ENCODE measurements at regions not wholly inside any gene's neighbourhood (a gene's known extent, or its start where the extent isn't known, plus 50 kb on each side); places are given as distances from the start of the nearest gene placed in this dataset.

DNA sequence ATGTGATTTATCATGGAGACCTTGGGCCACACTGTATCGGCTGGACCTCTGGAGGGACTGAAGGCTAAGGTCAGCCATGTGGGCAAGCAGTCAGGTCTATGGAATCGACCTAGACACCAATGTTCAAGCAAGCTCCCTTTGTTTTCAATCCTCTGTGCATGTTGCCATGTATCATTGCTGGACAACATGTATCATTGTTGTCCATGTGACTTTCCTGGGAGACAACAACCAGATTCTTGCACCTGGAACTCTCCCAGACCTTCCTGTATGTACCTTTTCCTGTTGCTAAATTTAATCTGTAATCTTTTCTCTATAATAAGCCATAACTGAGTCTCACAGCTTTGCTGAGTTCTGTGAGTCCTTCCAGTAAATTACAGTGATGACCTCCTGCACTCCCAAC lies 329.4 kb upstream of the BOD1L1 start:
- Mint-ChIP-seq H3K4me3 (no peak overlapping the region), H3K27me3 (no peaks in the 10 kb centered on the region), H3K27ac (no peak overlapping the region), H3K4me1 (ENCODE audit: low read depth in 2 of 2) (no peaks in the 10 kb centered on the region), H3K9me3 (no peaks in the 10 kb centered on the region), H3K36me3 (no peaks in the 10 kb centered on the region)
- ATAC-seq (no peak), DNase-seq (ENCODE audit: low spot score) (no peak)

DNA sequence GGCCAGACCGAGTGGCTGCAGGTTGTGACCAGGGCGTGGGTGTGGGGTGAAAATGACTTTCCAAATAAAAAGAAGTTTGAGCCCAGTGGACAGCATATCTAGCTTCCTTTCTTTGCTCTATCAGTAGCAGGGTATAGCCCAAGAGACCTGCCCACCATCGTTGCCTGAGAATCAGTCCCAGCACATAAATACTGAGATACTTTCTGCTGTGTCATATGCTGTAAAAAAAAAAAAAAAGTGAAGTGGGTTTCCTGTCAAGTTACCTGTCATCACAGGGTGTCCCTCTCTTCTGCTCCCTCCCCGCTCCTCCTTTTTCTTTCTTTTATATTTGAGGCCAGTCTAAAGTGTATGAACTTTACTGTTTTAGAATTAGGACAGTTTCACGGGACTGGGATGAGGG lies 330.3 kb upstream of the BOD1L1 start:
- Mint-ChIP-seq H3K4me1 (ENCODE audit: low read depth in 2 of 2) (no peaks in the 10 kb centered on the region), H3K36me3 (no peaks in the 10 kb centered on the region), H3K4me3 (no peak overlapping the region), H3K27me3 (no peaks in the 10 kb centered on the region), H3K9me3 (no peaks in the 10 kb centered on the region), H3K27ac (no peak overlapping the region)
- DNase-seq (ENCODE audit: low spot score): no peak
- ATAC-seq: no peak

- DNase-seq (ENCODE audit: low spot score) (no peak), ATAC-seq (no peak)
- Mint-ChIP-seq H3K4me3 (no peak overlapping the region), H3K27me3 (no peaks in the 10 kb centered on the region), H3K4me1 (ENCODE audit: low read depth in 2 of 2) (no peaks in the 10 kb centered on the region), H3K36me3 (no peaks in the 10 kb centered on the region), H3K27ac (no peak overlapping the region), H3K9me3 (no peaks in the 10 kb centered on the region)
Measured at GRCh38 chr4:13963601-13964000, 336.1 kb upstream of the BOD1L1 start.

GRCh38 chr4:13966231-13967195 lies 339.0 kb upstream of the BOD1L1 start:
- DNase-seq (ENCODE audit: low spot score): no peak
- no peak overlapping the region for H3K27ac Mint-ChIP-seq
- H3K4me3 Mint-ChIP-seq: no peak overlapping the region
- H3K36me3 Mint-ChIP-seq: no peaks in the 10 kb centered on the region
- no peaks in the 10 kb centered on the region for H3K4me1 Mint-ChIP-seq (ENCODE audit: low read depth in 2 of 2)
- no peaks in the 10 kb centered on the region for H3K27me3 Mint-ChIP-seq
- no peaks in the 10 kb centered on the region for H3K9me3 Mint-ChIP-seq
- ATAC-seq: peak in 1 of 2 donors; percentile 44

DNA sequence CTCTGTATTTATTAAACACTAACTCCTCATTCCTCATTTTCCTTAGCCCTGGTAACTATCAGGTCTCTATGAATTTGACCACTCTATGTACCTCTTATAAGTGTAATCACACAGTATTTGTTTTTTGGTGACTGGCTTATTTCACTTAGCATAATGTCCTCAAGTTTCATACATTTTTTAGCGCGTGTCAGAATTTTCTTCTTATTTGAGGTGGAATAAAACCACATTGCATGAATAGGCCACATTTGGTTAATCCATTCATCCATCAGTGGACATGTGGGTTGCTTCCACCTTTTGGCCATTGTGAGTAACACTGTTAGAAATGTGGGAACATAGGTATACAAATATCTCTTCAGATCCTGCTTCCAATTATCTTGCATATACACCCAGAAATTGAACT lies 341.2 kb upstream of the BOD1L1 start:
- DNase-seq (ENCODE audit: low spot score): no peak
- H3K36me3 Mint-ChIP-seq: no peaks in the 10 kb centered on the region
- no peak for ATAC-seq
- no peaks in the 10 kb centered on the region for H3K27me3 Mint-ChIP-seq
- no peak overlapping the region for H3K4me3 Mint-ChIP-seq
- H3K27ac Mint-ChIP-seq: no peak overlapping the region
- no peaks in the 10 kb centered on the region for H3K4me1 Mint-ChIP-seq (ENCODE audit: low read depth in 2 of 2)
- no peaks in the 10 kb centered on the region for H3K9me3 Mint-ChIP-seq

- ATAC-seq: no peak
- DNase-seq (ENCODE audit: low spot score): no peak
- H3K9me3 Mint-ChIP-seq: no peaks in the 10 kb centered on the region
- H3K4me1 Mint-ChIP-seq (ENCODE audit: low read depth in 2 of 2): no peaks in the 10 kb centered on the region
- H3K36me3 Mint-ChIP-seq: no peaks in the 10 kb centered on the region
- H3K27me3 Mint-ChIP-seq: no peaks in the 10 kb centered on the region
- H3K27ac Mint-ChIP-seq: no peak overlapping the region
- no peak overlapping the region for H3K4me3 Mint-ChIP-seq
Measured at GRCh38 chr4:13970349-13970748, 342.8 kb upstream of the BOD1L1 start.

DNA sequence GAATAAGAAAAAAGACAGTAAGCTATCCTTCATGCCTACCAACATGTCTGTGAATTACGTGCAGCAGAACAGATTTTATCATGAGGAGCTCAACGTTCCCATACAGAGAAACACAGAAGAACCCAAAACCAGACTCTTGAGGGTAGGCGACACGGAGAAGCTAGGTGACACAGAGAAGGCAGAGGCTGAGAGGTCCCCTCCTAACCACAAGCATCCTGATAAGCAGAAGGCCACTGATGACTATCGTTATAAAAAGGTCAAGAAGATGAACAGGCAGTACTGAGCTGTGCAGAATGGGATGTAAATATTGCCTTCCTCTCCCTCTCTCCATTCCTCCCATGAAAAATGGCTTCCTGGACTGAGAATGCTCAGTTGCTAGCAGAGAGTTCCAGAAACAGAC lies 350.2 kb upstream of the BOD1L1 start:
- ATAC-seq (peak in 1 of 2 donors; percentile 62), DNase-seq (ENCODE audit: low spot score) (no peak)
- H3K4me3 Mint-ChIP-seq: no peak overlapping the region
- peaks cover 12% of the 10 kb centered on the region for H3K9me3 Mint-ChIP-seq
- peaks cover 0 to 4% of the 10 kb centered on the region in 2 donors for H3K4me1 Mint-ChIP-seq (ENCODE audit: low read depth in 2 of 2)
- H3K36me3 Mint-ChIP-seq: peaks cover 5% of the 10 kb centered on the region
- peaks cover 0 to 2% of the 10 kb centered on the region in 2 donors for H3K27me3 Mint-ChIP-seq
- H3K27ac Mint-ChIP-seq: no peak overlapping the region

GRCh38 chr4:13980317-13981310 lies 353.1 kb upstream of the BOD1L1 start:
- Mint-ChIP-seq H3K4me1 (ENCODE audit: low read depth in 2 of 2) (peaks cover 0 to 4% of the 10 kb centered on the region in 2 donors), H3K36me3 (peaks cover 5% of the 10 kb centered on the region), H3K9me3 (peaks cover 15% of the 10 kb centered on the region), H3K4me3 (no peak overlapping the region), H3K27me3 (peaks cover 0 to 2% of the 10 kb centered on the region in 2 donors), H3K27ac (no peak overlapping the region)
- ATAC-seq: peak in 1 of 2 donors; percentile 67
- no peak for DNase-seq (ENCODE audit: low spot score)

DNA sequence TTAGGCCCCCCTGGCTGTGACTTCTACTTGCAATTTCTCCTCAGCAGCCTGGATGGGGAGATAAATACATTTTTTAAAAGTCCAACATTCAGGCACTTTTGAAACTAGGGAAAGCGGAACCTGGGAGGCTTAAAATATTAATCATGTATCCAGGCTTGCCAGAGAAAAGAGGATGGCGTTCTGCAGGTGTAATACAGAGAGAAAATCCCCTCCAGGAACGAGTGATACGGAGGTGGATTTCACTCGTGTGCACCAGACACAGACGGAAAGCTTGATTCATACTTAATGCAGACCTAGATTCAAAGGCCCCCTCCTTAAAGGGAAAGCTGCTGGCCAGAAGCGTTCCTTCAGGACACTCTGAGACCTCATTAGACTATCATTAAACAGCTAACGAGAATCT lies 354.0 kb upstream of the BOD1L1 start:
- Mint-ChIP-seq H3K36me3 (peaks cover 5% of the 10 kb centered on the region), H3K4me3 (no peak overlapping the region), H3K9me3 (peaks cover 12% of the 10 kb centered on the region), H3K27me3 (peaks cover 0 to 2% of the 10 kb centered on the region in 2 donors), H3K27ac (no peak overlapping the region), H3K4me1 (ENCODE audit: low read depth in 2 of 2) (peaks cover 0 to 4% of the 10 kb centered on the region in 2 donors)
- DNase-seq (ENCODE audit: low spot score) (no peak), ATAC-seq (no peak)

- Mint-ChIP-seq H3K4me3 (no peak overlapping the region), H3K9me3 (peaks cover 10% of the 10 kb centered on the region), H3K36me3 (peaks cover 3% of the 10 kb centered on the region), H3K4me1 (ENCODE audit: low read depth in 2 of 2) (peaks cover 0 to 4% of the 10 kb centered on the region in 2 donors), H3K27ac (no peak overlapping the region), H3K27me3 (peaks cover 0 to 2% of the 10 kb centered on the region in 2 donors)
- DNase-seq (ENCODE audit: low spot score): no peak
- no peak for ATAC-seq
Measured at GRCh38 chr4:13982010-13982409, 354.5 kb upstream of the BOD1L1 start.

GRCh38 chr4:13983189-13983790 lies 355.8 kb upstream of the BOD1L1 start:
- ATAC-seq (no peak), DNase-seq (ENCODE audit: low spot score) (no peak)
- H3K4me1 Mint-ChIP-seq (ENCODE audit: low read depth in 2 of 2): peaks cover 0 to 4% of the 10 kb centered on the region in 2 donors
- H3K9me3 Mint-ChIP-seq: peaks cover 6% of the 10 kb centered on the region
- no peaks in the 10 kb centered on the region for H3K36me3 Mint-ChIP-seq
- H3K27ac Mint-ChIP-seq: no peak overlapping the region
- peaks cover 0 to 5% of the 10 kb centered on the region in 2 donors for H3K27me3 Mint-ChIP-seq
- no peak overlapping the region for H3K4me3 Mint-ChIP-seq

DNA sequence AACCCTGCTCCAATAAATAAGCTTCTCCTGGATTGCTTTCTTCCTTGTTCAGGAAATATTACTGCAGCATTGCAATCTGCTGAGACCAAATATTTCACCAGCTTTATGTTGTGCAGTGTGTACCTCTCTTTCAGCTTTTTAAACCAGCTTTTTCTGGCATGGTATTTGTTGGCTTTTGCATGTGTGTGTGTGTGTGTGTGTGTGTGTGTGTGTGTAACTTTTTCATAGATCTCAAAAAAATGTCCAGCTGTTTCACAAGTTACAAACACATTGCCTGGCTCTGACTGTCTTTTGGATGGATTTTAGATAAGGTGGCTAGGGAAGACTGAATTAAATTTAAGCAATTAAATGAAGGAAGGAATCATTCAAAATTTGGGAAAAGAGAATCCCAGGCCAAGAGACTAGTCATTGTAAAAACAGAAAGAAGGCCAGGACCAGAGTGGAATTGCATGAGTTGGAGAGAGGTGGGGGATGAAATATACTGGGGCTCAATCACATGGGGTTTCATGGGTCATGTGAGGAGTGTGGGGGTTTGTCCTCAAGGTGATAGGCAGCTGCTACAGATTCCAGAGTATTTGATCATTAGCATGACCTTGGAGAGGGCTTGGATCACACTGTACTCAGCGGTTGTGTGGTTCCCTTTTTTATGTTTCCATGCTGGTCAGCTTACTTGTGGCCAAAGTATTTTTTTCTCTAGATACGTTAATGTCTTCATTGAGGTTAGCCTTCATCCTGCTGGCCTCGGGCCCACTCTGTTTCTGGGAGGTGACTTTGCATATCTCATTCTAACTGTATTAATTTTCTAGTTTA lies 357.7 kb upstream of the BOD1L1 start:
- ATAC-seq (no peak), DNase-seq (ENCODE audit: low spot score) (no peak)
- H3K4me1 Mint-ChIP-seq (ENCODE audit: low read depth in 2 of 2): peaks cover 0 to 2% of the 10 kb centered on the region in 2 donors
- no peaks in the 10 kb centered on the region for H3K36me3 Mint-ChIP-seq
- H3K27ac Mint-ChIP-seq: no peak overlapping the region
- H3K4me3 Mint-ChIP-seq: no peak overlapping the region
- H3K27me3 Mint-ChIP-seq: peaks cover 0 to 5% of the 10 kb centered on the region in 2 donors
- H3K9me3 Mint-ChIP-seq: peaks cover 3% of the 10 kb centered on the region

DNA sequence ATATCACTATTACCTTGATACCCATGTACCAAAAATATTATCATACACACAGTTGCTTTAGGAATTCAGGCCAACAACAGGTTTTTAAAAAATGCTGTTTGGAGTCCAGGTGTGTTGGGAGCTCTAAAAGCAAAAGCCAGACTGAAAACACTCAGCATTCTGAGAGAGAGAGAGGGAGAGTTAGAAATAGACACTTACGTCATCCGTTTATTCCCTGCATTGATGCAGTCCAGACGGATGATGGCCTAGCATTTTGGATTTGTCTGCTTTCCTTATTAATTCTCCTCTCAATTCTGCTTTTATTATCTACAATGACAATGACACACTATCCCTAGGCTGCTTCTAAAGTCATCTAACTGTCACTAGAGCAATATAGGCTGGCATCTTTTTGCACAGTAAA lies 358.3 kb upstream of the BOD1L1 start:
- no peak for DNase-seq (ENCODE audit: low spot score)
- H3K4me3 Mint-ChIP-seq: no peak overlapping the region
- H3K27me3 Mint-ChIP-seq: peaks cover 0 to 5% of the 10 kb centered on the region in 2 donors
- H3K9me3 Mint-ChIP-seq: peaks cover 3% of the 10 kb centered on the region
- no peaks in the 10 kb centered on the region for H3K4me1 Mint-ChIP-seq (ENCODE audit: low read depth in 2 of 2)
- ATAC-seq: no peak
- H3K27ac Mint-ChIP-seq: no peak overlapping the region
- H3K36me3 Mint-ChIP-seq: no peaks in the 10 kb centered on the region
